Lower lobe of right lung (tissue), 2 donors: ENCODE measurements at regions not wholly inside any gene's neighbourhood (a gene's known extent, or its start where the extent isn't known, plus 50 kb on each side); places are given as distances from the start of the nearest gene placed in this dataset.

Source experiments
- ATAC-seq, 2 donors: fragments of 200-7000 bp; cut with Tn5 transposase; one replicate each; pipeline ENCODE4 v1.9.1; 2020 to 2022; ENCODE audit warnings: mild to moderate bottlenecking in 2 of 2, moderate library complexity in 2 of 2
- DNase-seq: peaks from one replicate; pipeline ENCODE4 v3.0.0-alpha.2; 2020
- H3K27ac ChIP-seq: fragments of 200-600 bp; one replicate; pipeline ENCODE4 v1.8.0; 2022
- H3K27me3 ChIP-seq: fragments of 200-600 bp; one replicate; pipeline ENCODE4 v1.8.0; 2022; ENCODE audit warnings: low read depth
- H3K36me3 ChIP-seq: fragments of 200-600 bp; one replicate; pipeline ENCODE4 v1.8.0; 2022; ENCODE audit warnings: mild to moderate bottlenecking
- H3K4me1 ChIP-seq: fragments of 200-600 bp; one replicate; pipeline ENCODE4 v1.8.0; 2022
- H3K4me3 ChIP-seq: fragments of 200-600 bp; one replicate; pipeline ENCODE4 v1.8.0; 2022; ENCODE audit warnings: mild to moderate bottlenecking
- H3K9me3 ChIP-seq: fragments of 200-600 bp; one replicate; pipeline ENCODE4 v1.8.0; 2022
- CTCF ChIP-seq: fragments of 200-600 bp; IDR thresholded peaks from one replicate; pipeline ENCODE4 v1.8.0; 2022; ENCODE audit warnings: antibody characterized with exemption, mild to moderate bottlenecking
- intact Hi-C: fragments of 100-400 bp; cut with DNase I; formaldehyde crosslinking; loops from one replicate; pipeline ENCODE4 v1.11.0; 2022
- donor health status: DM: no; HTN: yes; CAD: no; lungs with severe emphysema.

GRCh38 chr22:49360746-49361145 lies 466.9 kb downstream of the BRD1 start:
- H3K27ac ChIP-seq, result no peak overlapping the region
- DNase-seq (no peak), ATAC-seq (no peak)
- no peaks in the 10 kb centered on the region for H3K4me1 ChIP-seq
- no peaks in the 10 kb centered on the region for H3K9me3 ChIP-seq
- no peak for TF ChIP-seq CTCF
- intact Hi-C loops, result no loop called here
- H3K36me3 ChIP-seq, result no peaks in the 10 kb centered on the region
- peaks cover 58% of the 10 kb centered on the region for H3K27me3 ChIP-seq
- H3K4me3 ChIP-seq, result no peak overlapping the region

DNA sequence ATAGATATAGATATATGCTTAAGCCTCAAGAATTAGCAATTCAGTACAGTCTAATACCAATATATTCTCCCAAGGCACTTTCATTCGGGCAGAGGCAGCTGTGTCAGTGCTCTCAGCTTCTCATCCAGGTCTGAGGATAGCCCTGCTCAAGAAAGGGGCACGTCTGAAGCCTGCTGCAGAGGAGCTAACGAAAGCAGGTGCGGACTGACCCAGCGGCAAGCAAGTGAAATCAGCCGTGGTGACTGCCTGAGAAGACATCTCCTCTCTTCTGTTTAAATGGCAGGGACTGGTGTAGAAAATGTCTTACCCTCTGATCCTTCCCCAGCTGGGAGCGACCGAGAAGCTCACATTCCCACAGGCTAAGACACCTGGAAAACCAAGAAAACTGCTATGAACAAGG lies 468.6 kb downstream of the BRD1 start:
- ATAC-seq (no peak), DNase-seq (peak; percentile 7)
- no peak for TF ChIP-seq CTCF
- Histone ChIP-seq H3K27me3 (peaks cover 48% of the 10 kb centered on the region), H3K27ac (no peak overlapping the region), H3K4me1 (no peaks in the 10 kb centered on the region), H3K36me3 (no peaks in the 10 kb centered on the region), H3K4me3 (no peak overlapping the region), H3K9me3 (no peaks in the 10 kb centered on the region)
- intact Hi-C loops, result no loop called here

GRCh38 chr22:49357661-49358440 lies 469.8 kb downstream of the BRD1 start:
- DNase-seq (peak; percentile 18), ATAC-seq (no peak)
- Histone ChIP-seq H3K27me3 (peaks cover 40% of the 10 kb centered on the region), H3K36me3 (no peaks in the 10 kb centered on the region), H3K27ac (no peak overlapping the region), H3K4me3 (no peak overlapping the region), H3K9me3 (no peaks in the 10 kb centered on the region), H3K4me1 (no peaks in the 10 kb centered on the region)
- intact Hi-C loops, result no loop called here
- TF ChIP-seq CTCF, result no peak

GRCh38 chr22:49356428-49356827 lies 471.2 kb downstream of the BRD1 start:
- Histone ChIP-seq H3K27ac (no peak overlapping the region), H3K4me3 (no peak overlapping the region), H3K36me3 (no peaks in the 10 kb centered on the region), H3K4me1 (no peaks in the 10 kb centered on the region), H3K9me3 (no peaks in the 10 kb centered on the region), H3K27me3 (peaks cover 41% of the 10 kb centered on the region)
- intact Hi-C loops, result no loop called here
- DNase-seq (no peak), ATAC-seq (no peak)
- TF ChIP-seq CTCF, result no peak

GRCh38 chr22:49355211-49355920 lies 472.3 kb downstream of the BRD1 start:
- H3K36me3 ChIP-seq, result no peaks in the 10 kb centered on the region
- no peak for TF ChIP-seq CTCF
- no peaks in the 10 kb centered on the region for H3K9me3 ChIP-seq
- peaks cover 43% of the 10 kb centered on the region for H3K27me3 ChIP-seq
- peak; percentile 24 for DNase-seq
- no peaks in the 10 kb centered on the region for H3K4me1 ChIP-seq
- no peak for ATAC-seq
- intact Hi-C loops, result no loop called here
- no peak overlapping the region for H3K27ac ChIP-seq
- no peak overlapping the region for H3K4me3 ChIP-seq
